ENCODE measurements at regions not wholly inside any gene's neighbourhood (a gene's known extent, or its start where the extent isn't known, plus 50 kb on each side); places are given as distances from the start of the nearest gene placed in this dataset.

DNA sequence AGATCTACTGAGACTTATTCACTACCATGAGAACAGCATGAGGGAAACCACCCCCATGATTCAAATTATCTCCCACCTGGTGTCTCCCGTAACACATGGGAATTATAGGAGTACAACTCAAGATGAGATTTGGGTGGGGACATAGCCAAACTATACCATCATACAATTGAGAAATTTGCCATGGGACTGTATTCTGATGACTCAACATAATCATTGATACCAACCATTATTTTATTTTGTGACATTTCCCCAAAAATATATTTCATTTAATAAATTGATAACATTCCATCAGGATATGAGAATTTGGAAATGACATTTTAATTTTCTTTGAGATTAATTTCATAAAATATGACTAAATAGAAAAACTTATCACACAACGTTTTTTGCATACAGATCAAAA is 96.6 kb upstream of the MDFIC2 start:
- H3K27ac Mint-ChIP-seq = no peak overlapping the region
- H3K9me3 Mint-ChIP-seq = peaks cover 25% of the 10 kb centered on the region
- TF ChIP-seq, protein P1, sequence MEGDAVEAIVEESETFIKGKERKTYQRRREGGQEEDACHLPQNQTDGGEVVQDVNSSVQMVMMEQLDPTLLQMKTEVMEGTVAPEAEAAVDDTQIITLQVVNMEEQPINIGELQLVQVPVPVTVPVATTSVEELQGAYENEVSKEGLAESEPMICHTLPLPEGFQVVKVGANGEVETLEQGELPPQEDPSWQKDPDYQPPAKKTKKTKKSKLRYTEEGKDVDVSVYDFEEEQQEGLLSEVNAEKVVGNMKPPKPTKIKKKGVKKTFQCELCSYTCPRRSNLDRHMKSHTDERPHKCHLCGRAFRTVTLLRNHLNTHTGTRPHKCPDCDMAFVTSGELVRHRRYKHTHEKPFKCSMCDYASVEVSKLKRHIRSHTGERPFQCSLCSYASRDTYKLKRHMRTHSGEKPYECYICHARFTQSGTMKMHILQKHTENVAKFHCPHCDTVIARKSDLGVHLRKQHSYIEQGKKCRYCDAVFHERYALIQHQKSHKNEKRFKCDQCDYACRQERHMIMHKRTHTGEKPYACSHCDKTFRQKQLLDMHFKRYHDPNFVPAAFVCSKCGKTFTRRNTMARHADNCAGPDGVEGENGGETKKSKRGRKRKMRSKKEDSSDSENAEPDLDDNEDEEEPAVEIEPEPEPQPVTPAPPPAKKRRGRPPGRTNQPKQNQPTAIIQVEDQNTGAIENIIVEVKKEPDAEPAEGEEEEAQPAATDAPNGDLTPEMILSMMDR (IDR thresholded peaks at IDR 0.05; ENCODE audit: unreplicated experiment in 3 of 3) = no peak
- no peaks in the 10 kb centered on the region for H3K36me3 Mint-ChIP-seq (ENCODE audit: low read depth)
- H3K4me3 Mint-ChIP-seq = no peak overlapping the region
- no peaks in the 10 kb centered on the region for H3K27me3 Mint-ChIP-seq (ENCODE audit: low read depth)
- H3K4me1 Mint-ChIP-seq = no peaks in the 10 kb centered on the region

DNA sequence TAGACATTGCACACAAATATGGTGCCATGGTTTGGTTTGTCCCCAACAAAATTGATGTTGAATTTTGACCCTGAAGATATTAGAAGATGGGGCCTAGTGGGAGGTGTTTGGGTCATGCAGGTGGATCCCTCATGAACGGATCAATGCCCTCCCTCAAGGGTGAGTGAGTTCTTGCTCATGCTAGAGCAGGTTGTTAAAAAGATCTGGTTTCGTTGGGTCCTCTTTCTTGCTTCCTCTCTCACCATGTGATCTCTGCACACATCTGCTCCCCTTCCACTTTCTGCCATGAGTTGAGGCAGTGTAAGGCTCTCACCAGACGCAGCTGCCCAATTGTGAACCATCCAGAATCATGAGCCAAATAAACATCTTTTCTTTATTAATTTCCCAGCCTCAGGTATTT is 87.8 kb upstream of the MDFIC2 start:
- Mint-ChIP-seq H3K36me3 (ENCODE audit: low read depth) (no peaks in the 10 kb centered on the region), H3K27me3 (ENCODE audit: low read depth) (peaks cover 6% of the 10 kb centered on the region)
- TF ChIP-seq, protein P1 (IDR thresholded peaks at IDR 0.05; ENCODE audit: unreplicated experiment in 3 of 3) = no peak

DNA sequence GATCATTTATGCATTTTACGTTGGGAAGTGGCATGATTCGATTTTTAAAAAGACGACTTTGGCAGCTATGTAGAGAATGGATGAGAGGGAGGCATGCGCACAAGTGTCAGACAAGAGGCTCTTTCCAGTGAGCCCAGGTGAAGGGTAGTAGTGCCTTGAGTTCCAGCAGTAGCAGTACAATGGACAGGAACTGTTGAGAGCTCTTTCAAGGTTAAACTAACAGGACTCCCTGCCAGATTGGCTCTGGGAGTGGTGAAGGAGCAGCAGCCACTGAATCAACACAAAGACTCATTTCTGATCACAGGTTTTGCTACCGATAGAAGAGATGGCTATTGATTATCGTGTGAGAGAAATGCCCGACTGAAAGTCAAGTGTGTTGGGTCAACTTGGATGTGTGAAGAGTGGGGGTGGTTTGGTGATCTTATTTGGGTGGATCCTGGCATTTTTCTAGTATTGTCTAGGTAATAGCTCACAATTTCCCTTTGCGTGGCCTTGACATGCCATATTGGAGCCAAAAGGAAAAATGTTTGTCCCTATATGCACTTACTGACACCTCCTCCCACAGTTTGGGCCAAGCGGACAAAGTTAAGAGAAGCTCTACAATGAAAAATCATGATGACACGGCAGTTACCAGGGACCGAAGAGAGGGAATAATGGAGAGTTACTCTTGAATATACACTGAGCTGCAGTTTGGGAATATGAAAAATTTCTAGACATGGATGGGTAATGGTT is 81.6 kb upstream of the MDFIC2 start:
- Mint-ChIP-seq H3K4me1 (no peaks in the 10 kb centered on the region), H3K36me3 (ENCODE audit: low read depth) (no peaks in the 10 kb centered on the region), H3K27me3 (ENCODE audit: low read depth) (peaks cover under 1% of the 10 kb centered on the region), H3K9me3 (peaks cover under 1% of the 10 kb centered on the region), H3K27ac (no peak overlapping the region), H3K4me3 (no peak overlapping the region)
- TF ChIP-seq, protein P1 (IDR thresholded peaks at IDR 0.05; ENCODE audit: unreplicated experiment in 3 of 3) = no peak

More for the DNA sequence above, 87.8 kb upstream of the MDFIC2 start:
- no peaks in the 10 kb centered on the region for H3K4me1 Mint-ChIP-seq
- no peak overlapping the region for H3K4me3 Mint-ChIP-seq
- H3K9me3 Mint-ChIP-seq = peaks cover 5% of the 10 kb centered on the region
- no peak overlapping the region for H3K27ac Mint-ChIP-seq

DNA sequence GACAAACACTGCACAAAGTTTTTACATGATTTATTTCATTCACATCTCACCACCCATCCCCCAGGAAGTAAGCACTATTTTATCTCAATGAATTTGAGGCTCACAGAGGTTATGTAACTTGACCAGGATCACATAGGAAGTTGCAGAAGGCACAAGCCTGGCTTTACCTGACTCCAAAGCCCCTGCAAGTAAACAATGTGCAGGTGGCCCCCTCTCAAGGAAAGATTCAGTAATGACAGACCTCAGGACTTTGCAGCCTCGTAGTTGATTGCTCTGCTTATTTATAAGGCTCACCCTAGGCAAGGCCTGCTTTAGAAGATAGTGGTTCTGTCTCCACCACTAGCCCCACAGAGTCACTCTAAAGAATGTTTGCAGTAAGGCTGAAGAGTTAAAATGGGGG is 79.8 kb upstream of the MDFIC2 start:
- Mint-ChIP-seq H3K27me3 (ENCODE audit: low read depth) (peaks cover 3% of the 10 kb centered on the region), H3K4me1 (peaks cover 3% of the 10 kb centered on the region), H3K27ac (no peak overlapping the region), H3K4me3 (no peak overlapping the region), H3K36me3 (ENCODE audit: low read depth) (no peaks in the 10 kb centered on the region), H3K9me3 (peaks cover 2% of the 10 kb centered on the region)
- TF ChIP-seq, protein P1 (IDR thresholded peaks at IDR 0.05; ENCODE audit: unreplicated experiment in 3 of 3) = no peak

DNA sequence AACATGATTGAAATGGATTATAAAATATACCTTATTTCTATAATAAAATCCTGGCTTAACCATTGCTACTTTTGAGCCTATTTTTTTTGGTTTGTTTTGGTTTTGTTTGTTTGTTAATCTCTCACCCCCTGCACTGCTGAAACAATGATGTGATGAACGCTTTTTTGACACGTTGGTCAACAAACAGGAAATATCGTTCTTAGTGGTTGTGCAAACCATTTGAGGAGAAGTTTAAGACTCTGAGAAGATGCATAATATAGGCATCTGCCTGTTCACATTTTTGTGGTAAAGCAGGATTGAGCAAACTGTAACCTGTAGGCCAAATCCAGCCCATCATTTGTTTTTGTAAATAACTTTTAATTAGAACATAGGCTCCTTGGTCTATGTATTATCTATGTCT is 75.5 kb upstream of the MDFIC2 start:
- TF ChIP-seq, protein P1 (IDR thresholded peaks at IDR 0.05; ENCODE audit: unreplicated experiment in 3 of 3) = no peak
- Mint-ChIP-seq H3K27ac (no peak overlapping the region), H3K4me1 (peaks cover 12% of the 10 kb centered on the region), H3K27me3 (ENCODE audit: low read depth) (peaks cover 3% of the 10 kb centered on the region), H3K4me3 (no peak overlapping the region), H3K9me3 (peaks cover 2% of the 10 kb centered on the region), H3K36me3 (ENCODE audit: low read depth) (no peaks in the 10 kb centered on the region)

DNA sequence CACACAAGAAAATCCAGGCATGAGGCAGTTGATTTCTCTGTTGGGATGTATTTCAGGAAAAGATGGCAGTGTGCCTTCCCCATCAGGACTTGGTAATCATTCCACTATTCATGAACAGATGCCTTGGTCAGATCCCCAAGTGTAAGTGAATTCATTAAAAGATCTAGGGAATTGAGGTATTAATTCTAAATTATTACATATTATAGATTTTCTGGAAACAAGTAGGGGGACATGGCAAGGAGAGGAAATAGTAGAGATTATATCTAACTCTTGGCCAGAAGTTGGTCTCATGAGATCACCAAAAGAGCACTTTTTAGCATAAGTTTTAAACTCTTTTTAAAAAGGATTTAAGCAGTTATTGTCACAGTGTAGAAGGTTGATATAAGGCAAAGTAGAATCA is 74.4 kb upstream of the MDFIC2 start:
- no peak overlapping the region for H3K4me3 Mint-ChIP-seq
- no peak overlapping the region for H3K27ac Mint-ChIP-seq
- no peaks in the 10 kb centered on the region for H3K36me3 Mint-ChIP-seq (ENCODE audit: low read depth)
- H3K9me3 Mint-ChIP-seq = peaks cover 2% of the 10 kb centered on the region
- H3K4me1 Mint-ChIP-seq = peaks cover 12% of the 10 kb centered on the region
- H3K27me3 Mint-ChIP-seq (ENCODE audit: low read depth) = peaks cover 3% of the 10 kb centered on the region
- TF ChIP-seq, protein P1 (IDR thresholded peaks at IDR 0.05; ENCODE audit: unreplicated experiment in 3 of 3) = no peak
